Transverse colon (tissue), 3 donors: ENCODE measurements at regions not wholly inside any gene's neighbourhood (a gene's known extent, or its start where the extent isn't known, plus 50 kb on each side); places are given as distances from the start of the nearest gene placed in this dataset.

Experiments used
- CTCF ChIP-seq, 5 experiments: fragments of 200-600 bp in 3 of 5; fragments of 450-650 bp in 2 of 5; sonication (generic) in 3 of 5; IDR thresholded peaks; 1 replicate in 2 of 5; 2 replicates in 3 of 5; pipeline ENCODE4 v1.5.1; 2016 to 2017; ENCODE audit warnings: antibody characterized with exemption in 5 of 5, inconsistent platforms in 3 of 5, mild to moderate bottlenecking in 2 of 5, moderate library complexity in 1 of 5
- POLR2A ChIP-seq: fragments of 450-650 bp; IDR thresholded peaks from one replicate; pipeline ENCODE4 v1.6.1; 2016; ENCODE audit warnings: antibody characterized with exemption, mild to moderate bottlenecking, moderate library complexity

GRCh38 chr4:7140062-7140691 is 52.2 kb upstream of the SORCS2 start:
- TF ChIP-seq POLR2A (no peak), CTCF (IDR thresholded peaks at IDR 0.05) (no peak)
